ENCODE measurements at regions not wholly inside any gene's neighbourhood (a gene's known extent, or its start where the extent isn't known, plus 50 kb on each side); places are given as distances from the start of the nearest gene placed in this dataset.

- no peak for TF ChIP-seq CTCF (IDR thresholded peaks at IDR 0.05; ENCODE audit: low read length, missing control alignments)
- no peak overlapping the region for H3K4me3 ChIP-seq (replicated peaks; ENCODE audit: low read depth, low read length)
- no peak for DNase-seq (ENCODE audit: low read depth)
Measured at GRCh38 chr2:64296695-64297346, 152.6 kb upstream of the PELI1 start.

- no peak for DNase-seq (ENCODE audit: low read depth)
- no peak for TF ChIP-seq CTCF (IDR thresholded peaks at IDR 0.05; ENCODE audit: low read length, missing control alignments)
- no peak overlapping the region for H3K4me3 ChIP-seq (replicated peaks; ENCODE audit: low read depth, low read length)
Measured at GRCh38 chr2:64298161-64298560, 153.9 kb upstream of the PELI1 start.

GRCh38 chr2:64300066-64300465, 153.9 kb upstream of the LGALSL start:
- no peak for TF ChIP-seq CTCF (IDR thresholded peaks at IDR 0.05; ENCODE audit: low read length, missing control alignments)
- no peak for DNase-seq (ENCODE audit: low read depth)
- no peak overlapping the region for H3K4me3 ChIP-seq (replicated peaks; ENCODE audit: low read depth, low read length)

- H3K4me3 ChIP-seq (replicated peaks; ENCODE audit: low read depth, low read length): no peak overlapping the region
Measured at GRCh38 chr2:64303250-64303649, 150.7 kb upstream of the LGALSL start.

GRCh38 chr2:64307421-64307820, 146.5 kb upstream of the LGALSL start:
- no peak for DNase-seq (ENCODE audit: low read depth)
- no peak for TF ChIP-seq CTCF (IDR thresholded peaks at IDR 0.05; ENCODE audit: low read length, missing control alignments)
- H3K4me3 ChIP-seq (replicated peaks; ENCODE audit: low read depth, low read length): no peak overlapping the region

More at GRCh38 chr2:64303250-64303649, 150.7 kb upstream of the LGALSL start:
- TF ChIP-seq CTCF (IDR thresholded peaks at IDR 0.05; ENCODE audit: low read length, missing control alignments): no peak
- no peak for DNase-seq (ENCODE audit: low read depth)

GRCh38 chr2:64311191-64311910, 142.6 kb upstream of the LGALSL start:
- H3K4me3 ChIP-seq (replicated peaks; ENCODE audit: low read depth, low read length): no peak overlapping the region
- TF ChIP-seq CTCF (IDR thresholded peaks at IDR 0.05; ENCODE audit: low read length, missing control alignments): no peak
- DNase-seq (ENCODE audit: low read depth): no peak

Measured in fibroblast of pulmonary artery (primary cell).